NCI-H1417 (cell line): ENCODE measurements at regions not wholly inside any gene's neighbourhood (a gene's known extent, or its start where the extent isn't known, plus 50 kb on each side); places are given as distances from the start of the nearest gene placed in this dataset.
A peak's percentile ranks its signal among the peaks of the same experiment; 100 is the strongest.

ENCODE experiments used
- DNase-seq, 3 experiments: peaks; one replicate each; lab custom pipeline; 2025; lab: John Stamatoyannopoulos, UW

DNA sequence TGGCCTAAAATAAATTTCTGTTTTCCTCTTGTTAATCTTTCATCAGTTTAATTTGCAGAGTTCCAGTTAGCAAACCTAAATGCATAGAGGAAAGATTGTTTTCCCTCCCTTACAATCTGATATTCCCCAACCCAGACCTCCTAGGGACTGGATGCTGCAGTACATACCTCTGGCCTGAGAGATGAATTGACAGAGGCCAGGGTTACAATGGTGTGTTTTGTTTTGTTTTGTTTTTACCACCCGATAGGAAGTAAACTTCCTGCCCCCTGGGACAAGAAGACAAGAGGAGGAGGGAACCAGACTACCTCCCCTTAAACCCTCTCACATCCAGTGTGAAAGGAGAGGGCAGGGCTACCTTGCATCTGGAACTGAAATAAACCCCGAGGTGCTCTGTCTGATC, 319.0 kb downstream of the LRFN2 start:
- DNase-seq, result no peak

DNA sequence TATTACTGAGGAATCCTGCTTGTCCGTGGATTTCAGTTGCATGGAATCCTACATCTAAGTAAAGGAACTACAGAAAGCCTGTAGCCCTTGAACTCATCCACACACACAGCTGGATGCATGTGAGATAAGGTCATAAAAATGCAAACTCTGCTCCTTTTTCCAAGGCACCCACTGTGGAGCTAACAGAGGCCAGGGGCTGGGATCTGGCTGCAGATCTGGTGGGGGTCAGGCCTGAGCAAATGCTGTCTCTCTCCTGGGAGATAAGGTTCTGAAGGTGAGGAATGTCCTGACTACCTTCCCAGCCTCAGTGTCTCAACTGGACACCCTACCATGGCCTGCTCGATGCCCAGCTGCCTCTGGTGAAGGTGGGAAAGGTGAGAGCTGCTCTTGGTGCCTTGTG, 321.5 kb downstream of the LRFN2 start:
- no peak for DNase-seq

GRCh38 chr6:40263970-40264369, 323.2 kb downstream of the LRFN2 start:
- no peak for DNase-seq

DNA sequence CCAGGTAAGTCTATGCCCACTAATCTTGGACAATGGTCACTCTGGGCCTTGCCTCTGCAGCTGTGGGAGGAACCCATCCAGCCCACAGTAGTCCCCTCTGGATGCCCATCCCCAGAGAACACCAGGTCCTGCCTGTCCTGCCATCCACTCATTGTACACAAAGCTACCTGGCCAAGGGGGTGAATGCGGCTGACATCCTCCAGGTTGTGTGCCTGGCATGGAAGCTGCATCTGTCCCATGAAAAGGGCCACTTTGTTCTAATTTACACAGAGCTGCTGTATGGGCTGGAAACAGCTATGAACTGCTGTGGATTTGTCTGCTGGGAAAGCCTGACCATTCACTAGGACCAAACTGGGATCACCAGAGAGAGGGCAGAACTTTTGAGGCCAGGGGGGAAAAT, 324.8 kb downstream of the LRFN2 start:
- no peak for DNase-seq

- peak in 1 of 3 experiments; percentile 31 for DNase-seq
Observed at GRCh38 chr6:40258531-40258930, 324.3 kb upstream of the MOCS1 start.

- peak in 1 of 3 experiments; percentile 44 for DNase-seq
Observed at GRCh38 chr6:40256831-40257230, 322.6 kb upstream of the MOCS1 start.

DNA sequence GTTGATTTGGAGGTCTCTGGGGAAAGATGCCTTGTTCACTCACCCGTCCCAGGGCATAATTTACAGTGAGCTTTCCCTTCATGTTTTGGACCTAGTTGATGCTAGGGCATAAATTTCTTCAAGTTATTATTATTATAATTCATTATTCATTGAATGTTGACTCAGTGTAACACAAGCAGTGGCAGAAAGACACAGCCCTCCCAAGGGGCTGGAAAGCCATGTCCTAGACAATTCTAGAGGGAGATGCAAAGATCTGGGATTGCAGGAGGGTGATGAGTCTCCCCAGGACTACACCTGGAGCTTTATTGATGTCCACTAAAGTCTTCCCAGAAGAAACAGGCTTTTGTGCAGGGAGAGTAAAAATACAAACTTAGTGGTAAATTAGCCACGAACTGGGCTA, 322.0 kb upstream of the MOCS1 start:
- no peak for DNase-seq

DNA sequence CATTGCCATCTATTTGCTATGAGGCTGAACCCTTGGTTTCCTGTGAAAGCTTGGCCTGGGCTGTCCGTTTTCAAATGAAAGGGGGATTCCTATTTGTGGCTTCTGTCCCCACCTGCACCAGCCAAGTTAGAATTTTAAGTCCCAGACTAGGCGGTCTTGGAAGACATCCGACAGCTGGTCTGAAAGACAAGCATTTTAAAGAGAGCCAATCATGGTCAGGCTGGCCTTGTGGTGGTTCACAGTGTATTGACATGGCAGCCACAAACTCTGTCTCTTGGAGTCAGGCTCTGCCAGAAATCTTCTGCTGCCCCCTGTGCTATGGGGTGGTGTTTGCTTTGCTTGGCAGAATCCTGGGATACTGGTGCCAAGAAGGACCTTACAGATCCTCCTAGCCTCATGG, 319.2 kb upstream of the MOCS1 start:
- no peak for DNase-seq

DNA sequence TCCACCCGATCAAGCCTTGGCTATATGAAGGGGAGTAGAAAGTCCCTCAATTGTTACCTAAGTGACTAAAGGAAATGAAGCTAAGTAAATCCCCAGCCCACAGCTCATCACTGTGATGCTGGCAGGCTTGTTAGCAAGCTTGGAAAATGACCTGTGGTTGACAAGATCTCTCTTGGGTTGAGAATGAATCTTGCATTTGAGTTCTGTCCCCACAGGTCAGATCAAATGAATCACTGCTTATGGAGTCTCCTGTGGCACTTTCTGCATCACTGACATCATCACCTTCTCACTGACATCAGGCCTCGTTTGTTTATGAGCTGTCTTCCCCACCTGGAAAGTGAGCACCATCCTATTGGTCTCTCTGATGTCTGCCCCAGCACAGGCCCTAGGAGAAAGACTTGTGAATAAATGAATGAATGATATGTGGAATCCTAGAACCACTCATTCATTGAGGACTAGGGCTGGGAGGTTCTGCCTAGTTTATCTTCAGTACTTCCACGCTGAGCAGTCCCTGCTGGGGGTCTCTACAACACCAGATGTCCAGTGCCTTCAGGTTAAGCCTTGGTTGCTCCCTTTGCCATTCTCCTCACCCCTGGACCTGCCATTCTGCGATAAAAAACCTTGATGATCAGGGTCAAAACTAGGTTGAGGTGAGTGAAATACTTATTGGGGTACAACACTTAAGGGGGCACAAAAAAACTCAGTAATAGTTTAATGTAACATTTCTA, 318.4 kb upstream of the MOCS1 start:
- DNase-seq, result no peak

DNA sequence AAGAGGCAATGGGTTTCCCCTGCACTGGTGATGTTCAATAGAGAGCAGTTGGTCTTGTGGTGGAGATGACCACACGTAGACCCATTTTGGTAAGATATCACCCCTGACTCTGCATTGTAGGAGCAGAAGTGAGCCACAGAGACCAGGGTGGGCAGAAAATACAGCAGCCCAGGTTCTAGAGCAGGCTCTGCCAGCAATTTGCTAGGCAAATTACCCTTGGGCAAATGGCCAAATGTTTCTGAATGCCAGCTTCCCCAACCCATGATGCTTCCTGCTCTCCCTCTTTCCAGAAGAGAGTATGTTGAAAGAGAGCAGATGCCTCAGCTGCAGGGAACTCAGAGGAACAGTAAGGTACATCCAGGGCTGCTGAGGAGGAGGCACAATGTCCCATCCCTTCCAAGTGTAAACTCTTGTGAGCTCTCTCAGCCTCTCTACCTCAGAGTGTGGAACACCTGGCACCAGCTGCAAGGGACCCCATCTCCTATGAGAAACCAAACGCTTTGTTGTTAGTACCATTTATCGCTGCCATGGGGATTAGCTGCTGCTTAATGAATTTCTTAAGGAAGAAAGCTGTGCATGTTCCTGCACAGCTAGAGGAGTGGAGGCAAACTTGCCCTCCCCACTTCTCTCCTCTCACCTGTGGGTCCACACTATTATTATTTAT, 317.5 kb upstream of the MOCS1 start:
- DNase-seq, result peak; percentile 14 to 58 (median 19)

DNA sequence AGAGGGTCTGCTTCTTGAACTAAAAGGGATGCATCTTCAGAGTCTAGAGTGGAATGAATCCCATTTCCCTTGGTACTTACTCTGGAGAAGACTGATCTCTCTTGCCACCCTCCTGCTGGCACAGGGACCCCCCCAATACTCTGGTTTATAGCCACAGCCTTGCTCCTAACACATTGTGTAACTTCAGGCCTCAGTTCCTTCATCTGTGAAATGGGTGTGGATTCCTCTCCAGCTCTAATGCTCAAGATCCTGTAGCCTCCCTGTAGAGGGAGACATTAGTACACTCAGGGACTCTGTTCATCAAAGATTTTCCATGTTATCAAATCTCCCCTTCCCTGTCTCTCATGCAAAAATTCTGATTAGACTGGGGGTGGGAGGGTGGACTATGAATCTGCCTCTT, 315.7 kb upstream of the MOCS1 start:
- DNase-seq, result no peak

DNA sequence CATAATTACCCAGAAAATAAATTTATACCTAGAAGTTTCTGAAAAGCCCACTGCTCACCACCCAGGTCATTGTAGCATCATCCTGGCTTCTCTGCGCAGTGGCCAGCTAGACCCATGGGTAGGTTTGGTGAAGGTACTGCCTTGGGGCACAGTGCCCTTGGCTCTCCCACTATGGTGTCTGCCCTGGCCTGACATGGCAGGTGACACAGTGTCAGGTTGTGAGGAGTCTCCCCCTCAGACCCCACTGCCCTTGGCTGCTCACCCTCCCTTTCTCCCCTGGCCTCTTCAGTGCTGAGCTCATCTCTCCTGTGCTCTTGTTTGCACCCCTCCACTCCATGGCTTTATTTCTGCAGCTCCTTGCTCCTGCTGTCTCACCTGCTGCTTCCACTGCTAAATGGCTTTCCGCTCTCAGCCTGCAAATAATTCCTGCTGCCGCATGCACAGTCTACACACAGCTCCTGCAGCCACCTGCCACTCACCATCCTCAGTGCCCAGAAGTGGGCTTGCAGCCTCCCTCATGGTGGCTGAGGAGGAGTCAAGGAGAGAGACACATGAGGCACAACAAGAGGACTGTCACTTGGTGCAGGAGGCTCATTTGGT, 313.4 kb upstream of the MOCS1 start:
- DNase-seq, result peak in 1 of 3 experiments; percentile 37

GRCh38 chr6:40244699-40245098, 310.4 kb upstream of the MOCS1 start:
- no peak for DNase-seq

DNA sequence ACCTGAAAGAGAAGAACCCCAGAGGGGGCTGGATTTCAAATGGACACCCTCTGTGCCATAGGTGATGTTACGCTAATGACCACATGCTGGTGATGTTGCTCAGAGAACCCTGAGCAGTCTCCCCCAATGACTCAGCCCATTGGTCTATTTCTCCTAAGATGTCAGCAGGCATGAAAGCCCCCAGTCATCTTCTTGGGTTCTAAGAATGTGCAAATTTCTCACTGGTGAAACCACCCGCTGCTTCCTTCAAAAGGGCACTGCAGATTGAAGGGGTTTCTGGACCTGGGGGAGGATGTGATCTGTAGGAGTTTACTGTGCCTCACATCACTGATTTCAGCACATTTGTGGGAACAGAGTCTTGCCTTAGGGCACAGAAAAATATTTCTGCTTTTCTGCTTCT, 298.4 kb upstream of the MOCS1 start:
- DNase-seq, result no peak

GRCh38 chr6:40227735-40228134, 293.5 kb upstream of the MOCS1 start:
- DNase-seq, result no peak

DNA sequence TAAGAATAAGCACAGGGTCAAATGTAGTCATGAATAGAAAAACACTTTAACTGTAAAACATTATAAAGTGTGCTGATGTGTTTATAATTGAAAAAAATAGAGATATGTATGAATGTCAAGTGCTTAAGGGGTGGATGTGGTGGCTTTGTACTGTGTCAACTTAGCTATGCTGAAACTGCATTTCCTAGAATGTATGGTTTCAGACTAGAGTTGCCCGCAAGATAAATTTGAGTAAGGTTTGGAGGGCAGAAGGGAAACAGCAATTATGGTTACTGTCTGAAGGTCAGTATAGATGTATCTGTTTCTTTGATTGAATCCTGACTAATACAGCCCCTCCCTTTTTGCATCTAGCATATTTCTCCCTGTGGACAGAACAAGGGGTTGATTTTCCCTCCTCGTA, 288.1 kb upstream of the MOCS1 start:
- no peak for DNase-seq

GRCh38 chr6:40219799-40220198, 285.5 kb upstream of the MOCS1 start:
- DNase-seq, result no peak

DNA sequence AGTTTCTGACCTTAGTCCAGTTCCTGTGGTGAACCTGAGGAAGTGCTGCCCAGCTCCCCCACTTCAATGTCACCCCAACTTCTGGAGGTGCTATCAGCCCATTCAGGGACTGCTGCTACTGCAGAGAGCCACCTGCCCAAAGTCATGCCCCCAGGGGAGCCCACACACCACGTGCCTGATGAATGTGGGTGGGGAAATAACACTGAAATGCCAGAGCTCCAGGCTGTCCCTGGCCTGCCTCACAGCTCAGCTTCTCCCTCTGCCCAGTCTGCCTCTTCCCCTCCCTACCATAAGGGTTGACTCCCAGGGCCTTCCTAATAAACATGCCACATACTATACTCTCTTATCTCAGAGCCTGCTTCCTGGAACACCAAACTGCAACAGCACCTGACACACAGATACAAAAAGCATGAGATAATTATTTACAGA, 276.4 kb upstream of the MOCS1 start:
- DNase-seq, result peak in 2 of 3 experiments; percentile 88 to 90

DNA sequence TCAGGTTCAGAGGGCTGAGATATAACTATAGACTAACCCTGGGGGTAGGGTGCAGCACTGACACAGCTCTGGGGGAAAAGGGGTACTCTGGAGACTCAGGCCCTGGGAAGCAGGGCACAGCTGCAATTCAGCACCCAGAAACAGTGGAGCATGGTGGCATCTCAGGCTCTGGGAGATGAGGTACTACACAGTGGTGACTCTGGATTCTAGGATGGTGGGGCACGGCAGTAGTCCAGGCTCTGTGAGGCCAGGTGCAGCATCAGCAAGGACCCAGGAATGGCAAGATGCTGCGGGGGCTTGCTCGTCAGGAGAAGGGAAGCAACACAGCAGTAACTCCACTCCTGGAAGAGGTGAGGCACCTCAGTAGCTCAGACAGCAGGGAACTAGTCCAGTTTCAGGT, 271.5 kb upstream of the MOCS1 start:
- DNase-seq, result no peak

GRCh38 chr6:40205004-40205403, 270.7 kb upstream of the MOCS1 start:
- no peak for DNase-seq

DNA sequence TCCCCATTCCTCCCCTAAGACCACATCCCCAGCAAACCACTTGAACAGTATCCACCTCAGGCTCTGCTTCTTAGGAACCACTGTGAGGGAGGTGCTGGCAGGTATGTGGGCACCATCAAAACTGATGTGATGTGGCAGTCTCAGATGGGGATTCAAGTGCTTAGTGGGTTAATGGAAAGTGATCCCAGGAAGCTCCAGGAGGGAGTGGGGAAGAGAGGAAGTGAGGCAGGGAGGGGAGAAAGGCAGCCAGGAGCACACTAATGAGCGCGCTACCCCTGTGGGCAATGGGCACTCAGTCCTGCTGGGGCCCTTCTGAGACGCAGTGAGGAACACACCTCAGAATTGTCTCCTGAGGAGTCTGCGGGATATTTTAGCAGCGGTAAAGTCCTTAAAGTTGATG, 263.1 kb upstream of the MOCS1 start:
- DNase-seq, result no peak

- peak in 1 of 3 experiments; percentile 61 for DNase-seq
Observed at GRCh38 chr6:40196135-40196518, 261.9 kb upstream of the MOCS1 start.

- no peak for DNase-seq
Observed at GRCh38 chr6:40195428-40196134, 261.3 kb upstream of the MOCS1 start.
